Subcutaneous abdominal adipose tissue (tissue), 5 donors: ENCODE measurements at regions not wholly inside any gene's neighbourhood (a gene's known extent, or its start where the extent isn't known, plus 50 kb on each side); places are given as distances from the start of the nearest gene placed in this dataset.
A peak's percentile ranks its signal among the peaks of the same experiment; 100 is the strongest.

Source experiments
- H3K27ac ChIP-seq: one replicate; pipeline ENCODE4 v1.7.0; 2013; ENCODE audit warnings: low read depth, mild to moderate bottlenecking, inconsistent platforms, low read length, moderate library complexity
- H3K27me3 ChIP-seq, 5 donors: one replicate each; pipeline ENCODE4 v1.7.0; 2013; ENCODE audit warnings: low read length in 5 of 5, inconsistent platforms in 1 of 5; ENCODE audit not compliant: control insufficient read depth in 5 of 5, insufficient read depth in 4 of 5
- H3K36me3 ChIP-seq, 5 donors: one replicate each; pipeline ENCODE4 v1.7.0; 2013; ENCODE audit warnings: low read length in 5 of 5; ENCODE audit not compliant: control insufficient read depth in 5 of 5, insufficient read depth in 5 of 5
- H3K4me1 ChIP-seq, 5 donors: one replicate each; pipeline ENCODE4 v1.7.0; 2013; ENCODE audit warnings: low read length in 5 of 5, mild to moderate bottlenecking in 3 of 5, moderate library complexity in 1 of 5; ENCODE audit not compliant: control insufficient read depth in 5 of 5, insufficient read depth in 5 of 5
- H3K4me3 ChIP-seq, 5 donors: one replicate each; pipeline ENCODE4 v1.7.0; 2013; ENCODE audit warnings: low read length in 5 of 5, low read depth in 1 of 5
- H3K9ac ChIP-seq, 5 donors: one replicate each; pipeline ENCODE4 v1.7.0; 2013; ENCODE audit warnings: low read length in 5 of 5, mild to moderate bottlenecking in 4 of 5, moderate library complexity in 3 of 5
- H3K9me3 ChIP-seq, 5 donors: one replicate each; pipeline ENCODE4 v1.7.0; 2013; ENCODE audit warnings: low read length in 5 of 5; ENCODE audit not compliant: control insufficient read depth in 5 of 5
- donor health status: healthy.
- donor health status: healthy.
- donor health status: healthy.
- donor health status: healthy.
- donor health status: healthy.

- no peak overlapping the region for H3K27ac ChIP-seq
- H3K4me3 ChIP-seq: no peak overlapping the region
- no peaks in the 10 kb centered on the region for H3K4me1 ChIP-seq
- H3K9me3 ChIP-seq: no peaks in the 10 kb centered on the region
- no peaks in the 10 kb centered on the region for H3K36me3 ChIP-seq
- H3K9ac ChIP-seq: no peak overlapping the region
- H3K27me3 ChIP-seq: peaks cover 0 to 3% (median 0%) of the 10 kb centered on the region in 5 donors
These were observed 331.5 kb upstream of the MCTP2 start for GRCh38 chr15:93899817-93900216.

DNA sequence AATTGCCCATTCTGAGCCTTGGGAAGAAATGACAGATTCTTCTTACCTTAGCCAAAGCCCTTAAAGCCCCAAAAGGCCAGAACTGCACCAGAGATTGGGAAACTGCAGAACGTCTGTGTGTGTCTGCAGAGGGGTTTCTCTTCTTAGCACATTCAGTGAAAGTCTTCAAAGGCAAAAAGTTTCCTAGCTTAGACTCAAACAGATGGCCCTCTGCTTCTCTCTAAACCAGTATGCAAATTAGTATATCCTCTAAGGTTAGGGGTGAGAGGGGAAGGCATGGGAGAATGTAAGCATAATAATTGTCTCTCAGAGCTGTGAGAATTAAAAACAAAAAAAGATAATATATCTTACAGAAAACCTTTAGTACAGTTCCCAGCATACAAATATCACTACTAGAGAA is 334.0 kb upstream of the MCTP2 start:
- Histone ChIP-seq H3K27me3 (peaks cover 0 to 3% (median 0%) of the 10 kb centered on the region in 5 donors), H3K9ac (no peak overlapping the region), H3K36me3 (no peaks in the 10 kb centered on the region), H3K4me3 (no peak overlapping the region), H3K9me3 (no peaks in the 10 kb centered on the region), H3K4me1 (no peaks in the 10 kb centered on the region), H3K27ac (no peak overlapping the region)

- H3K4me1 ChIP-seq: no peaks in the 10 kb centered on the region
- H3K36me3 ChIP-seq: no peaks in the 10 kb centered on the region
- no peak overlapping the region for H3K9ac ChIP-seq
- H3K27ac ChIP-seq: no peak overlapping the region
- peaks cover 0 to 3% (median 0%) of the 10 kb centered on the region in 5 donors for H3K27me3 ChIP-seq
- H3K4me3 ChIP-seq: no peak overlapping the region
- no peaks in the 10 kb centered on the region for H3K9me3 ChIP-seq
These were observed 335.2 kb upstream of the MCTP2 start for GRCh38 chr15:93895976-93896770.

DNA sequence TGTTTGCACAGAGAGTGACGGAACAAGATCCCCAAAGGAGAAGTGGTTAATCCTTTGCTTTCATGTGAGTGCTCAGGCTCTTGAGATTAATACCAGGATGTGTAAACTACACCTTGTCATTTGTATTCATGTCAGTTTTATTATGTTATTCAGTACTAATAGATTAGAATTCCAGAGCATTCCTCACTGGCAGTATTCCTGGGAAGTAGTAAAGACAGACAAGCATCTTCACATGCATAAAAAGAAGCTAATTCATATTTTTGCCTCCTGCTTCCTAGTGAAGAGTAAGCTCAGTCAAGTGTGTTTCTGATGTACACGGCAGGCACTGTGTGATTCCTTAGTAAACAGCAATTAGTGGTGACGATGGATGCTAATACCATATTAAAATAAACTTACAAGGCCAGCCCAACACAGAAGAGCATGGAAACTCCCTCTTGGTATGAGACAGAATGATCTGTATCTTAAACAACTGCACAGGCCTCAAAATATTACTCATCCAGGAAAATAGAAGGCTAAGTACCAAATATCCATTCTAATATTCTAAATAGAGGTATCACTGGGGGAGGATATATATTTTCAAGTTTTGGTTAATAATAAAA is 336.8 kb upstream of the MCTP2 start:
- no peak overlapping the region for H3K9ac ChIP-seq
- no peaks in the 10 kb centered on the region for H3K36me3 ChIP-seq
- H3K4me1 ChIP-seq: no peaks in the 10 kb centered on the region
- no peak overlapping the region for H3K4me3 ChIP-seq
- no peak overlapping the region for H3K27ac ChIP-seq
- no peaks in the 10 kb centered on the region for H3K27me3 ChIP-seq
- H3K9me3 ChIP-seq: no peaks in the 10 kb centered on the region

GRCh38 chr15:93887151-93887550 is 344.2 kb upstream of the MCTP2 start:
- H3K4me3 ChIP-seq: no peak overlapping the region
- H3K36me3 ChIP-seq: no peaks in the 10 kb centered on the region
- peaks cover 0 to 4% (median 0%) of the 10 kb centered on the region in 5 donors for H3K4me1 ChIP-seq
- no peaks in the 10 kb centered on the region for H3K27me3 ChIP-seq
- H3K9ac ChIP-seq: no peak overlapping the region
- no peak overlapping the region for H3K27ac ChIP-seq
- no peaks in the 10 kb centered on the region for H3K9me3 ChIP-seq

DNA sequence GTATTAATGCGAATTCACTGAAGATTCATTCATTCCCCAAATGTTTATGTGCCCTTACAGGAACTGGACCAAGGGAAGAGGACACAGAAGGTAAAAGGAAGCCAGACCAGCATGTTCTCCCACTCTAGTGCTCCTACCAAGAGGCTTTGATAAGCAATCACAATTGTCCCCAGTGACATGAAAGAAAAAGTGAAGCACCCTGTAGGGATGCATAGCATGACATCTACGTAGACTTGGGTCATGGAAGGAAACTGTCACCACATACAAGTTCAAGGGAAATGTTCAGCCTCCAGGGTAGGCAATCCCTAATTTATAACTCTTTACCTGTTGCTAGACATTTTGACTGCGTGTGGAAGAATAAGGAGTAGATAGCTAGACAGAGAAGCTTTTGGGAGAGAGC is 348.6 kb upstream of the MCTP2 start:
- H3K36me3 ChIP-seq: no peaks in the 10 kb centered on the region
- H3K4me3 ChIP-seq: no peak overlapping the region
- H3K9me3 ChIP-seq: no peaks in the 10 kb centered on the region
- H3K27me3 ChIP-seq: no peaks in the 10 kb centered on the region
- peaks cover 0 to 6% (median 0%) of the 10 kb centered on the region in 5 donors for H3K4me1 ChIP-seq
- no peak overlapping the region for H3K27ac ChIP-seq
- no peak overlapping the region for H3K9ac ChIP-seq

DNA sequence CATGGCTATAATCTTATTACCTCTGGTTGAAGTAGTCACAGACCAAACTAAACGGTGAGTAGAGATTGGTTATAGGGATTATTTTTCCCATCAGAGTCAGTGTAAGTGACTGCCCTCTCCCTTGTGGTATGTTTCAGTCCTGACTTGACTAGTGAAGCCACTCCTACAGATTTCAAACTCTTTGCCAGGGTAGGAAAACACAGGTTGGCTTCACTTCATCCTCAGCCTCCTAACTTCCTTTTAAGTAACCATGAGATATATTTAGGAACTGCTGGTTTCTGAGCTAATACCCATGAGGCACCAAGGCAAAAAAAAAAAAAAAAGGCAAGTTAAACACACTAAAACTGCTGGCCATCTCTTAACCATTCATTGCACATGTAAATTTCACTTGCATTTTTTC is 349.2 kb upstream of the MCTP2 start:
- H3K9me3 ChIP-seq: no peaks in the 10 kb centered on the region
- peaks cover 0 to 6% (median 0%) of the 10 kb centered on the region in 5 donors for H3K4me1 ChIP-seq
- H3K4me3 ChIP-seq: no peak overlapping the region
- H3K9ac ChIP-seq: no peak overlapping the region
- no peak overlapping the region for H3K27ac ChIP-seq
- H3K27me3 ChIP-seq: no peaks in the 10 kb centered on the region
- H3K36me3 ChIP-seq: no peaks in the 10 kb centered on the region

GRCh38 chr15:93881310-93881709 is 350.1 kb upstream of the MCTP2 start:
- Histone ChIP-seq H3K36me3 (no peaks in the 10 kb centered on the region), H3K9ac (no peak overlapping the region), H3K4me3 (no peak overlapping the region), H3K27me3 (no peaks in the 10 kb centered on the region), H3K4me1 (peaks cover 0 to 6% (median 0%) of the 10 kb centered on the region in 5 donors), H3K27ac (no peak overlapping the region), H3K9me3 (no peaks in the 10 kb centered on the region)

GRCh38 chr15:93880358-93880757 is 351.0 kb upstream of the MCTP2 start:
- H3K4me1 ChIP-seq: peaks cover 0 to 6% (median 0%) of the 10 kb centered on the region in 5 donors
- H3K9me3 ChIP-seq: no peaks in the 10 kb centered on the region
- no peak overlapping the region for H3K9ac ChIP-seq
- H3K36me3 ChIP-seq: no peaks in the 10 kb centered on the region
- H3K27ac ChIP-seq: peak overlapping the region; percentile 8
- no peaks in the 10 kb centered on the region for H3K27me3 ChIP-seq
- no peak overlapping the region for H3K4me3 ChIP-seq

DNA sequence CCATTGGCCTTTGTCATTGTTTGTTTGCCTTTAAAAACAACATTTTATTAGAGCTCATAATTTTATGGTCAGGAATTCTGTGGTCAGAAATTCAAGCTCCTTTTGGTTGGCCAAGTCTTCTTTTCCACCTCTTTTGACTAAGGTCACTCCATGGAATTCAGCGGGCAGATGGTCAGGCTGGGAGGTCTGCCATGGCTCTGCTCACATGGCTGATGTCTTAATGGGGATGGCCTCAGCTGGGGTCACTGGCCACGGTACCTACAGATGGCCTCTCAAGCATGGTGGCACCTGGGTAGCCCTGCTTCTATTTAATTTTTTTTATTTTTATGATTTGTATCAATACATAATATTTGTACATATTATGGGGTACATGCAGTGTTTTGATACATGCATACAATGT is 360.8 kb upstream of the MCTP2 start:
- H3K27me3 ChIP-seq: no peaks in the 10 kb centered on the region
- no peak overlapping the region for H3K4me3 ChIP-seq
- H3K9ac ChIP-seq: no peak overlapping the region
- H3K27ac ChIP-seq: no peak overlapping the region
- H3K4me1 ChIP-seq: no peaks in the 10 kb centered on the region
- peaks cover 0 to 2% (median 0%) of the 10 kb centered on the region in 5 donors for H3K9me3 ChIP-seq
- H3K36me3 ChIP-seq: no peaks in the 10 kb centered on the region
